T-cell (primary cell): ENCODE measurements at regions not wholly inside any gene's neighbourhood (a gene's known extent, or its start where the extent isn't known, plus 50 kb on each side); places are given as distances from the start of the nearest gene placed in this dataset.

ENCODE experiments used
- ATAC-seq, 4 experiments: fragments of 200-7000 bp in 3 of 4; fragments of 150-1000 bp in 1 of 4; cut with Tn5 transposase; replicated peaks in 1 of 4; 1 replicate in 3 of 4; 2 replicates in 1 of 4; pipeline ENCODE4 v1.10.0; 2021; ENCODE audit warnings: moderate library complexity in 3 of 4, mild to moderate bottlenecking in 2 of 4, moderate number of reproducible peaks in 1 of 4
- CTCF ChIA-PET, 2 donors: fragments of 300-600 bp; sonication (Branson Sonifier 250); formaldehyde crosslinking; loops; one replicate each; lab custom pipeline; 2022; ENCODE audit warnings: antibody characterized with exemption in 2 of 2; lab: Charles Lee
- POLR2A ChIA-PET, 2 donors: fragments of 300-600 bp; sonication (Branson Sonifier 250); formaldehyde crosslinking; loops; one replicate each; lab custom pipeline; 2022; ENCODE audit warnings: antibody characterized with exemption in 2 of 2; lab: Charles Lee
- DNase-seq, 35 experiments: peaks; one replicate each; pipeline versions ENCODE4 v3.0.0 to v3.0.0-alpha.2; 2013 to 2023
- H3K27ac ChIP-seq: one replicate; pipeline ENCODE4 v1.5.1; 2013; ENCODE audit warnings: low read length
- H3K27me3 ChIP-seq, 2 experiments: replicated peaks in 1 of 2; 1 replicate in 1 of 2; 2 replicates in 1 of 2; pipeline versions ENCODE4 v1.6.1 to v1.7.0; 2013; ENCODE audit warnings: low read length in 1 of 2, mixed read lengths in 1 of 2; ENCODE audit not compliant: control insufficient read depth in 2 of 2, insufficient read depth in 2 of 2; ENCODE audit errors: extremely low read depth in 1 of 2
- H3K36me3 ChIP-seq, 2 donors: 1 replicate in 1 of 2; 2 replicates in 1 of 2; pipeline versions ENCODE4 v1.6.1 to v1.7.0; 2013; ENCODE audit warnings: low read length in 1 of 2; ENCODE audit not compliant: control insufficient read depth in 2 of 2, insufficient read depth in 1 of 2; ENCODE audit errors: extremely low read depth in 1 of 2
- H3K4me1 ChIP-seq, 2 experiments: 1 replicate in 1 of 2; 2 replicates in 1 of 2; pipeline versions ENCODE4 v1.6.1 to v1.7.0; 2013; ENCODE audit warnings: low read length in 2 of 2, mixed read lengths in 1 of 2; ENCODE audit not compliant: insufficient read depth in 2 of 2, control insufficient read depth in 1 of 2; ENCODE audit errors: extremely low read depth in 1 of 2
- H3K4me3 ChIP-seq, 2 donors: 1 replicate in 1 of 2; 2 replicates in 1 of 2; pipeline versions ENCODE4 v1.5.1 to v1.7.0; 2013; ENCODE audit warnings: mild to moderate bottlenecking in 2 of 2, low read length in 1 of 2, moderate library complexity in 1 of 2; ENCODE audit not compliant: control insufficient read depth in 1 of 2; ENCODE audit errors: extremely low read depth in 1 of 2
- H3K9me3 ChIP-seq: 2 replicates; pipeline ENCODE4 v1.7.0; 2013
- H3K27ac Mint-ChIP-seq, 2 donors: one replicate each; pipeline ENCODE4 v1.8.0; 2020 to 2021; ENCODE audit warnings: mild to moderate bottlenecking in 2 of 2, mixed read lengths in 2 of 2
- H3K27me3 Mint-ChIP-seq, 2 donors: one replicate each; pipeline ENCODE4 v1.8.0; 2021 to 2022; ENCODE audit warnings: mixed read lengths in 2 of 2
- H3K36me3 Mint-ChIP-seq: one replicate; pipeline ENCODE4 v1.8.0; 2021; ENCODE audit warnings: mixed read lengths
- H3K4me1 Mint-ChIP-seq, 3 donors: one replicate each; pipeline ENCODE4 v1.8.0; 2020 to 2022; ENCODE audit warnings: mixed read lengths in 3 of 3, mild to moderate bottlenecking in 1 of 3
- H3K4me3 Mint-ChIP-seq, 3 donors: one replicate each; pipeline ENCODE4 v1.8.0; 2020 to 2022; ENCODE audit warnings: mild to moderate bottlenecking in 3 of 3, mixed read lengths in 3 of 3, moderate library complexity in 3 of 3
- H3K9me3 Mint-ChIP-seq, 3 donors: one replicate each; pipeline ENCODE4 v1.8.0; 2020 to 2022; ENCODE audit warnings: mixed read lengths in 3 of 3
- WGBS: methylation state at CpG from one replicate; pipeline ENCODE4 v1.1.5; 2013; ENCODE audit warnings: missing lambda C conversion rate; ENCODE audit not compliant: insufficient coverage; 5-methylcytosine and 5-hydroxymethylcytosine counted together

DNA sequence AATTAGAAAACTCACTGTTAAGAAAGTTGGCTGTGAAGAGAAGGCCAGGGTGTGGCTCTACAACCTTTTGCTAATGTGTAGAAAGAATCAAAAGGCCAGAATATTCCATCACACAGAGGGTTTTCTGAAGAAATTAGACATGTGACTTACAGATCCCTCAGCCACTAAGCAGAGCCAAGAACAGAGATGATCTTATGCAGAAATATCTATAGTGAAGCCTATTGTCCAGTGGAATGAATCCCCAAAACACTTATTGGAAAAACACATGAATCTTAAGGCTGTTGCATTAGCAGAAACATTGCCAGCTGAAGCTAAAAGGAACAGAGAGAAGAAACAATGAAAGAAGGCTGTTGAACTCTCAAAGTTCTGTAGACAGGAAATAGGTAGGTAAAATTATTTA is 979.2 kb downstream of the MRPL39 start:
- Mint-ChIP-seq H3K4me3 (no peak overlapping the region), H3K36me3 (no peaks in the 10 kb centered on the region), H3K9me3 (peaks cover 0 to 4% (median 0%) of the 10 kb centered on the region in 3 donors), H3K27ac (no peak overlapping the region), H3K27me3 (no peaks in the 10 kb centered on the region), H3K4me1 (no peaks in the 10 kb centered on the region)
- H3K4me1 ChIP-seq = no peaks in the 10 kb centered on the region
- ATAC-seq (no peak), DNase-seq (no peak)
- no peaks in the 10 kb centered on the region for H3K9me3 ChIP-seq
- no peaks in the 10 kb centered on the region for H3K36me3 ChIP-seq
- CTCF ChIA-PET = no interaction called here
- no peak overlapping the region for H3K27ac ChIP-seq
- POLR2A ChIA-PET = interaction anchor here in 1 of 2 donors (0.9 kb wide), 1 partner anchor 17 kb away, joined by 3 read pairs; no protein-coding TSS in a partner anchor
- H3K27me3 ChIP-seq = no peaks in the 10 kb centered on the region
- H3K4me3 ChIP-seq = no peak overlapping the region

- Mint-ChIP-seq H3K36me3 (no peaks in the 10 kb centered on the region), H3K9me3 (peaks cover 7 to 13% (median 10%) of the 10 kb centered on the region in 3 donors), H3K4me1 (no peaks in the 10 kb centered on the region), H3K27ac (no peak overlapping the region), H3K27me3 (no peaks in the 10 kb centered on the region), H3K4me3 (no peak overlapping the region)
- no peak overlapping the region for H3K27ac ChIP-seq
- no peak for DNase-seq
- H3K9me3 ChIP-seq = no peaks in the 10 kb centered on the region
- ATAC-seq = no peak
- WGBS = no CpG with 5 or more reads among the region's 2 CpGs
- CTCF ChIA-PET = no interaction called here
- H3K27me3 ChIP-seq = no peaks in the 10 kb centered on the region
- H3K4me1 ChIP-seq = no peaks in the 10 kb centered on the region
- H3K4me3 ChIP-seq = no peak overlapping the region
- POLR2A ChIA-PET = no interaction called here
- H3K36me3 ChIP-seq = no peaks in the 10 kb centered on the region
Observed at GRCh38 chr21:24617819-24618218, 989.5 kb downstream of the MRPL39 start.

GRCh38 chr21:24594082-24594481 is 1013.2 kb downstream of the MRPL39 start:
- ATAC-seq (no peak), DNase-seq (no peak)
- Histone ChIP-seq H3K4me1 (no peaks in the 10 kb centered on the region), H3K27me3 (no peaks in the 10 kb centered on the region), H3K36me3 (no peaks in the 10 kb centered on the region), H3K27ac (no peak overlapping the region), H3K4me3 (no peak overlapping the region), H3K9me3 (no peaks in the 10 kb centered on the region)
- Mint-ChIP-seq H3K4me3 (no peak overlapping the region), H3K27ac (no peak overlapping the region), H3K9me3 (peaks cover 0 to 7% (median 3%) of the 10 kb centered on the region in 3 donors), H3K36me3 (no peaks in the 10 kb centered on the region), H3K4me1 (no peaks in the 10 kb centered on the region), H3K27me3 (no peaks in the 10 kb centered on the region)
- 72% methylated on average over 2 of the region's 3 CpGs for WGBS
- POLR2A ChIA-PET = no interaction called here
- CTCF ChIA-PET = no interaction called here

GRCh38 chr21:24590261-24590660 is 1017.0 kb downstream of the MRPL39 start:
- H3K27me3 ChIP-seq = no peaks in the 10 kb centered on the region
- no peak overlapping the region for H3K4me3 Mint-ChIP-seq
- H3K4me1 ChIP-seq = no peaks in the 10 kb centered on the region
- ChIA-PET CTCF (no interaction called here), POLR2A (no interaction called here)
- no peak for DNase-seq
- H3K9me3 ChIP-seq = peaks cover 2% of the 10 kb centered on the region
- H3K27me3 Mint-ChIP-seq = no peaks in the 10 kb centered on the region
- no peaks in the 10 kb centered on the region for H3K36me3 Mint-ChIP-seq
- WGBS = 53% methylated on average over 3 of the region's 3 CpGs
- no peak overlapping the region for H3K27ac Mint-ChIP-seq
- H3K36me3 ChIP-seq = no peaks in the 10 kb centered on the region
- H3K27ac ChIP-seq = no peak overlapping the region
- peaks cover 0 to 7% (median 4%) of the 10 kb centered on the region in 3 donors for H3K9me3 Mint-ChIP-seq
- no peak overlapping the region for H3K4me3 ChIP-seq
- no peaks in the 10 kb centered on the region for H3K4me1 Mint-ChIP-seq
- no peak for ATAC-seq

GRCh38 chr21:24583473-24583872 is 1023.8 kb downstream of the MRPL39 start:
- Mint-ChIP-seq H3K9me3 (peaks cover 4 to 7% (median 4%) of the 10 kb centered on the region in 3 donors), H3K36me3 (no peaks in the 10 kb centered on the region), H3K27me3 (no peaks in the 10 kb centered on the region), H3K4me3 (no peak overlapping the region), H3K4me1 (no peaks in the 10 kb centered on the region), H3K27ac (no peak overlapping the region)
- no peak overlapping the region for H3K27ac ChIP-seq
- CTCF ChIA-PET = interaction anchor here in 1 of 2 donors (0.6 kb wide), 1 partner anchor 164 kb away, joined by 3 read pairs; no protein-coding TSS in a partner anchor
- ATAC-seq (no peak), DNase-seq (no peak)
- H3K9me3 ChIP-seq = peaks cover 2% of the 10 kb centered on the region
- H3K4me3 ChIP-seq = no peak overlapping the region
- no peaks in the 10 kb centered on the region for H3K27me3 ChIP-seq
- POLR2A ChIA-PET = no interaction called here
- H3K36me3 ChIP-seq = no peaks in the 10 kb centered on the region
- H3K4me1 ChIP-seq = no peaks in the 10 kb centered on the region

DNA sequence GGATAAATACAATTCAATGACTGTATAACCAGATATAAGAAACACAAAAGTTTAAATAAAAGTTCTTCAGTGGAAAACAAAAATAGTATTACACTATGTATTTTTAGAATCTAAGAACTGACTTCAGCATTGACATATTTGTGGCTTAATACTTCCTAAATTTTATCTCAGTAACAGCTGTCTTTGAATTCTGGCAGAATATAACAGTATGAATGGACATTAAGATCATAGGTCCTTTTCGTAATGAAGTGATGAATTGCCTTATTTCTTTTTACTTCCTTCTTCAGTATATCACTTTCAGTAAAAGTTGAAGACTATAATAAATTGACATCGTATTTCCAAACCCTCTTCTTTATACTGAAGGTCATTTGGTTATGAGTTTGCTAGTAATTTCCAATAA is 1030.0 kb downstream of the MRPL39 start:
- POLR2A ChIA-PET = no interaction called here

DNA sequence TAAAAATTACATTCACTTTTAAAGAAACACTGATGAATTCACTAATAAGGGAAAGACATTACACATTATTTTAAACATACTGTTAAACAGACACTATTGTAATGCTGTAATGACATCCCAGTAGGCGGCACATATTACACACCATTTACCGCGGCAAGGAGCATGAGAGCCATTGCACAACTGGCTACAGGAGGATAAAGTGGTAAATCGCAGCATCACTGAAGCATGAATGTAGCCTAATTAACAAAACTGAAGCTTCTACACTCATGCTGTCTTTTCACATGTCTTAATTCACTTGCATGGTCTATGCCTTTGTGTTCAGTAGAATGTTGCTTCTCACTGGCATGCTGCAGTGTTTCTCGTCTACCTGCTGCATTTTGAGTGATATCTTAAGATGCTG is 1046.0 kb downstream of the MRPL39 start:
- no peaks in the 10 kb centered on the region for H3K4me1 Mint-ChIP-seq
- Histone ChIP-seq H3K27me3 (no peaks in the 10 kb centered on the region), H3K4me1 (no peaks in the 10 kb centered on the region), H3K36me3 (no peaks in the 10 kb centered on the region), H3K27ac (no peak overlapping the region), H3K4me3 (no peak overlapping the region), H3K9me3 (no peaks in the 10 kb centered on the region)
- no peaks in the 10 kb centered on the region for H3K27me3 Mint-ChIP-seq
- ChIA-PET CTCF (no interaction called here), POLR2A (no interaction called here)
- H3K4me3 Mint-ChIP-seq = no peak overlapping the region
- no CpG with 5 or more reads among the region's 5 CpGs for WGBS
- no peak overlapping the region for H3K27ac Mint-ChIP-seq
- DNase-seq (no peak), ATAC-seq (no peak)
- peaks cover 16 to 27% (median 22%) of the 10 kb centered on the region in 3 donors for H3K9me3 Mint-ChIP-seq
- H3K36me3 Mint-ChIP-seq = no peaks in the 10 kb centered on the region

More for the DNA sequence above, 1030.0 kb downstream of the MRPL39 start:
- ATAC-seq (no peak), DNase-seq (no peak)
- Histone ChIP-seq H3K9me3 (no peaks in the 10 kb centered on the region), H3K27ac (no peak overlapping the region), H3K4me1 (no peaks in the 10 kb centered on the region), H3K27me3 (no peaks in the 10 kb centered on the region), H3K36me3 (no peaks in the 10 kb centered on the region), H3K4me3 (no peak overlapping the region)
- peaks cover 0 to 4% (median 0%) of the 10 kb centered on the region in 3 donors for H3K9me3 Mint-ChIP-seq
- no CpG with 5 or more reads among the region's 2 CpGs for WGBS
- H3K27ac Mint-ChIP-seq = no peak overlapping the region
- H3K27me3 Mint-ChIP-seq = no peaks in the 10 kb centered on the region
- no peaks in the 10 kb centered on the region for H3K4me1 Mint-ChIP-seq
- H3K36me3 Mint-ChIP-seq = no peaks in the 10 kb centered on the region
- no peak overlapping the region for H3K4me3 Mint-ChIP-seq
- CTCF ChIA-PET = no interaction called here
